ENCODE measurements at regions not wholly inside any gene's neighbourhood (a gene's known extent, or its start where the extent isn't known, plus 50 kb on each side); places are given as distances from the start of the nearest gene placed in this dataset.

- Histone ChIP-seq H3K36me3 (ENCODE audit: insufficient read depth) (no peaks in the 10 kb centered on the region), H3K4me3 (ENCODE audit: low read depth, low read length) (no peak overlapping the region), H3K4me1 (ENCODE audit: insufficient read depth) (no peaks in the 10 kb centered on the region), H3K27ac (ENCODE audit: low read depth) (no peak overlapping the region)
- 78% methylated on average over 4 of the region's 4 CpGs for WGBS
- DNase-seq (ENCODE audit: extremely low spot score), result no peak
Observed at GRCh38 chr5:74141053-74141452, 499.5 kb downstream of the ENC1 start.

DNA sequence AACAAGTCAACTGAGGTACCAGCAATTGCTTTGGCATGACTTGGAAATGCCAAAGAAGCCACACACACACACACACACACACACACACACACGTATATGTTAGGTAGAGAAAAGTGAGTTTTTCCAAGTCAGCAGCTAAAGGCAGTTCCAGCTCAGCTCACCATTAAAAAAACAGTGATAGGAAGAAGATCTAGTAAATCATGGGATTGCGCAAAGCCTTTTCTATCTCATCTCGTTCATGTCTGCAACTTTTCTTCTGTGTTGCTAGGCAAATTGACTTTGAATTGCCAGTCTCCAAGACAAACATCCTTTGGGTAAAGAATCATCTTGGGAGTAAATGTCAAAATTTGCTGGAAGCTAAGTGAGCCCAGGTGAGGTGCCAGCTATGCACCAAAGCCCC lies 500.1 kb downstream of the ENC1 start:
- H3K36me3 ChIP-seq (ENCODE audit: insufficient read depth), result no peaks in the 10 kb centered on the region
- no peak overlapping the region for H3K4me3 ChIP-seq (ENCODE audit: low read depth, low read length)
- H3K4me1 ChIP-seq (ENCODE audit: insufficient read depth), result no peaks in the 10 kb centered on the region
- DNase-seq (ENCODE audit: extremely low spot score), result no peak
- no peak overlapping the region for H3K27ac ChIP-seq (ENCODE audit: low read depth)
- 82% methylated on average over 3 of the region's 3 CpGs for WGBS

DNA sequence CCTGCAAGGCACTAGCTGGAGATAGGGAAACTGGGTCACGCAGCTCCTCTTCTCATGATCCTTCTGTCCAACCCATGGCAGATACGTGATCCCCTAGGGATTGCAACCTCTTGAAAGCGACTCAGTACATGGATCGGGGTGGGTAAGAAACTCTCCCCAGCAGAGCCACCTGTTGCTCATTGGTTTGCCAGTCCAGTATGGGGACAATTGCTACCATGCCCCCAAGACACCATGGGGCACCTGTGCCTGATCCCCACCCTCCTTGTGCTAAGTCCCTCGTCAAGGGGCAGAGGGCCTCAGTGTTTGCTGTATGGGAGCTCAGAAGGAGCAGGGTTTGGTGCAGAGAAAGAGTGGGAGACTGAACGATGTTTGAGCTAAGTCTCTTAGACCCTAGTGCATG lies 500.9 kb downstream of the ENC1 start:
- no peaks in the 10 kb centered on the region for H3K36me3 ChIP-seq (ENCODE audit: insufficient read depth)
- no peaks in the 10 kb centered on the region for H3K4me1 ChIP-seq (ENCODE audit: insufficient read depth)
- DNase-seq (ENCODE audit: extremely low spot score), result no peak
- no peak overlapping the region for H3K27ac ChIP-seq (ENCODE audit: low read depth)
- WGBS, result 97% methylated on average over 6 of the region's 6 CpGs
- H3K4me3 ChIP-seq (ENCODE audit: low read depth, low read length), result no peak overlapping the region

DNA sequence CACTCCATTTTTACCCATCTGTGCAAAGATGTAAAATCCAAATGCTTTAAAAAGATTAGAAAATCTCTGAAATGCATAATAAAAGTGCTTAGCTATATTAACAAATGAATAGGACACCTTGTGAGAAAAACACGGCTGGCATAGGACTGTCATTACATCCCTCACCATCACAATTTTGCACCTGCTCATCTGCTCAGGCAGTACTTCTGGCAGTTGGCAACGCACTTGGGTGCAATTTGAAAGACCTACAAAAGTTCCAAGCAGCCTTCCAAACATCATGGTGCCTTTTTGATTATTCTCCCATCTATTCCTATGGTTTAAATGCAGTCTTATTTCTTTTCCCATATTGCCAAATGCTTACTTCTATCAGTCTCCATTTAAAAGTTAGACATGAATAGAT lies 501.8 kb downstream of the ENC1 start:
- 91% methylated on average over 2 of the region's 2 CpGs for WGBS

GRCh38 chr5:74136276-74136825 lies 504.2 kb downstream of the ENC1 start:
- Histone ChIP-seq H3K36me3 (ENCODE audit: insufficient read depth) (no peaks in the 10 kb centered on the region), H3K4me3 (ENCODE audit: low read depth, low read length) (no peak overlapping the region), H3K4me1 (ENCODE audit: insufficient read depth) (no peaks in the 10 kb centered on the region), H3K27ac (ENCODE audit: low read depth) (no peak overlapping the region)
- DNase-seq (ENCODE audit: extremely low spot score), result no peak
- 91% methylated on average over 2 of the region's 2 CpGs for WGBS

More for the DNA sequence above, 501.8 kb downstream of the ENC1 start:
- no peaks in the 10 kb centered on the region for H3K36me3 ChIP-seq (ENCODE audit: insufficient read depth)
- DNase-seq (ENCODE audit: extremely low spot score), result no peak
- H3K4me1 ChIP-seq (ENCODE audit: insufficient read depth), result no peaks in the 10 kb centered on the region
- no peak overlapping the region for H3K27ac ChIP-seq (ENCODE audit: low read depth)
- H3K4me3 ChIP-seq (ENCODE audit: low read depth, low read length), result no peak overlapping the region

GRCh38 chr5:74135033-74135432 lies 505.5 kb downstream of the ENC1 start:
- DNase-seq (ENCODE audit: extremely low spot score), result no peak
- Histone ChIP-seq H3K36me3 (ENCODE audit: insufficient read depth) (no peaks in the 10 kb centered on the region), H3K27ac (ENCODE audit: low read depth) (no peak overlapping the region), H3K4me3 (ENCODE audit: low read depth, low read length) (no peak overlapping the region), H3K4me1 (ENCODE audit: insufficient read depth) (no peaks in the 10 kb centered on the region)
- 99% methylated on average over 1 of the region's 1 CpG for WGBS

DNA sequence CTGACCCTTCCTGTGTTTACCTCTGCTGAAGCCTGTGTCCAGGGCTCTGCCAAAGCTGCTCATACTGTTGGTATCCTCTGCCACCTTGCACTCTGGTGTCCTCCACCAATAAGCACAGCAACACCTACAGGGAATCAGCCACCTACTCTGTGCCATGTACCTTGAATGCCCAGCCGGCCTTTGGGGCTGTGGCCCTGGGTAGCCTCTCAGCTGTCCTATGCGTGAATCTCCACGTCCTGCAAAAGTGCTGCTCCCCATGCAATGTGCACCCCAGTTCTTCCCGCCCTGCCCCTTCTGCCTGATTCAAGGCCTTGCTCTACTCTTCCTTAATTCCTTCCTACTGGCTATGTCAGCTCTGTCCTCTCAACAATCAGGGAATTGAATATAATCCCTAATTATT lies 506.5 kb downstream of the ARHGEF28 start:
- 98% methylated on average over 4 of the region's 4 CpGs for WGBS
- no peak overlapping the region for H3K4me3 ChIP-seq (ENCODE audit: low read depth, low read length)
- H3K27ac ChIP-seq (ENCODE audit: low read depth), result no peak overlapping the region
- no peaks in the 10 kb centered on the region for H3K4me1 ChIP-seq (ENCODE audit: insufficient read depth)
- H3K36me3 ChIP-seq (ENCODE audit: insufficient read depth), result no peaks in the 10 kb centered on the region
- DNase-seq (ENCODE audit: extremely low spot score), result no peak

GRCh38 chr5:74131250-74131649 lies 505.3 kb downstream of the ARHGEF28 start:
- no peaks in the 10 kb centered on the region for H3K4me1 ChIP-seq (ENCODE audit: insufficient read depth)
- H3K4me3 ChIP-seq (ENCODE audit: low read depth, low read length), result no peak overlapping the region
- DNase-seq (ENCODE audit: extremely low spot score), result no peak
- no peak overlapping the region for H3K27ac ChIP-seq (ENCODE audit: low read depth)
- WGBS, result 87% methylated on average over 2 of the region's 2 CpGs
- H3K36me3 ChIP-seq (ENCODE audit: insufficient read depth), result no peaks in the 10 kb centered on the region

DNA sequence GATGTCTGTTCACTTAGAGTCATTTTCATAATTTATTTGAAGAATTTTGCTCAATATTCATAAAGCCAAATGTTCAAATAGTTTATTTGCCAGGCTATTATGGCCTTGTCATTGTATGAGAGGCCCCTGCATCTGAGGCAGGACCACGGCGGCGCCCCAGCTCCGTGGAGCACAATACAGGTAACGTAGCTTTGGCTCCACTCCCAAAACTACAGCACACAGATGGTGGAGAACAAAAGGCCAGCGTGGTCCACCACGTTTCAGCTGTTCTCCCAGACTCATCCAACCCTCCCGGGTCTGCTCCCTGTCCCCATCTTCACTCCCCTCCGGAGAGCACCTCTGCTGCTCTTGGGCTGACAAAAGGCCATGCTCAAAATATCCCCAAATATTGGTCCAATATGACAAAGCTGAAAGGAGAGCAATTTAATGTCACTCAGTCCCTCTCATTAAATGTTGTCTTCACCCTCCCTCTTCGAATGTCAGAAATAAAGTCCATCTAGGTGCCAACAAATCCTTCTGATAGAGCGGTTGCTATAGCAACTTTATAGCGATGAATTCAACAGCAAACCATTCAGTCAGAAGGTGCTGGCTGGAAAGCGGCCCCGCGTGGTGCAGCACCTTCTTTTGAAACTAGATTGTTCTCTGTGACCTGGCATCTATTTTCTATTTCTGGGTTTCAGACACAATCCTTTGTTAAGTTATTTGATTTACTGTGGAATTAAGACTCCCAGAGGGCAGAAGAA lies 504.3 kb downstream of the ARHGEF28 start:
- WGBS, result 91% methylated on average over 15 of the region's 15 CpGs

GRCh38 chr5:74127381-74128320 lies 501.7 kb downstream of the ARHGEF28 start:
- H3K4me1 ChIP-seq (ENCODE audit: insufficient read depth), result no peaks in the 10 kb centered on the region
- H3K27ac ChIP-seq (ENCODE audit: low read depth), result no peak overlapping the region
- 53% methylated on average over 9 of the region's 9 CpGs for WGBS
- no peak for DNase-seq (ENCODE audit: extremely low spot score)
- H3K36me3 ChIP-seq (ENCODE audit: insufficient read depth), result no peaks in the 10 kb centered on the region
- H3K4me3 ChIP-seq (ENCODE audit: low read depth, low read length), result no peak overlapping the region

More for the DNA sequence above, 504.3 kb downstream of the ARHGEF28 start:
- Histone ChIP-seq H3K4me1 (ENCODE audit: insufficient read depth) (no peaks in the 10 kb centered on the region), H3K27ac (ENCODE audit: low read depth) (no peak overlapping the region), H3K4me3 (ENCODE audit: low read depth, low read length) (no peak overlapping the region), H3K36me3 (ENCODE audit: insufficient read depth) (no peaks in the 10 kb centered on the region)
- DNase-seq (ENCODE audit: extremely low spot score), result no peak

GRCh38 chr5:74126294-74126693 lies 500.3 kb downstream of the ARHGEF28 start:
- Histone ChIP-seq H3K4me3 (ENCODE audit: low read depth, low read length) (no peak overlapping the region), H3K36me3 (ENCODE audit: insufficient read depth) (no peaks in the 10 kb centered on the region), H3K4me1 (ENCODE audit: insufficient read depth) (no peaks in the 10 kb centered on the region), H3K27ac (ENCODE audit: low read depth) (no peak overlapping the region)
- 59% methylated on average over 1 of the region's 1 CpG for WGBS
- no peak for DNase-seq (ENCODE audit: extremely low spot score)

DNA sequence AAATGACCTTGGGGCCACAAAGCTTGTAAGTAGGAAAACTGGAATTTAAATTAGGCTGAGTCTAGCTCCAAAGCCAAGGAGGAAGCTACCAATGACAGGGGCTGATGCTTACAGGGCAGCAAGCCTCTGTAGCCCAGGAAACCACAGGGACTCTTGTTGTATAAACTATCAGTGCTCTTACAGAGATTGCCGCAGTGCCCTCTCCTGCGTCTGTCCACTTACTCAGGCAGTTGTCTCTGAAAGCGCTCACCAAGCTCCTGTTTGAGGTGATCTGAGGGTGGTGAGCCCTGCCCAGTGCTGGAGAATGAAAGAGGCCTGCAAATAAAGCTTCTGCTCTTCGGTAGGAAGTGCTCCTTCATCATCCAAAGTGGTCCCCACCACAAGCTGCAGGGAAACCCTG lies 498.8 kb downstream of the ARHGEF28 start:
- DNase-seq (ENCODE audit: extremely low spot score), result no peak
- Histone ChIP-seq H3K4me3 (ENCODE audit: low read depth, low read length) (no peak overlapping the region), H3K27ac (ENCODE audit: low read depth) (no peak overlapping the region), H3K4me1 (ENCODE audit: insufficient read depth) (no peaks in the 10 kb centered on the region), H3K36me3 (ENCODE audit: insufficient read depth) (no peaks in the 10 kb centered on the region)
- WGBS, result 92% methylated on average over 4 of the region's 4 CpGs

GRCh38 chr5:74123929-74124328 lies 497.9 kb downstream of the ARHGEF28 start:
- no peak overlapping the region for H3K27ac ChIP-seq (ENCODE audit: low read depth)
- H3K36me3 ChIP-seq (ENCODE audit: insufficient read depth), result no peaks in the 10 kb centered on the region
- H3K4me1 ChIP-seq (ENCODE audit: insufficient read depth), result no peaks in the 10 kb centered on the region
- WGBS, result 77% methylated on average over 5 of the region's 5 CpGs
- no peak overlapping the region for H3K4me3 ChIP-seq (ENCODE audit: low read depth, low read length)
- DNase-seq (ENCODE audit: extremely low spot score), result no peak
